ENCODE measurements at regions not wholly inside any gene's neighbourhood (a gene's known extent, or its start where the extent isn't known, plus 50 kb on each side); places are given as distances from the start of the nearest gene placed in this dataset.

DNA sequence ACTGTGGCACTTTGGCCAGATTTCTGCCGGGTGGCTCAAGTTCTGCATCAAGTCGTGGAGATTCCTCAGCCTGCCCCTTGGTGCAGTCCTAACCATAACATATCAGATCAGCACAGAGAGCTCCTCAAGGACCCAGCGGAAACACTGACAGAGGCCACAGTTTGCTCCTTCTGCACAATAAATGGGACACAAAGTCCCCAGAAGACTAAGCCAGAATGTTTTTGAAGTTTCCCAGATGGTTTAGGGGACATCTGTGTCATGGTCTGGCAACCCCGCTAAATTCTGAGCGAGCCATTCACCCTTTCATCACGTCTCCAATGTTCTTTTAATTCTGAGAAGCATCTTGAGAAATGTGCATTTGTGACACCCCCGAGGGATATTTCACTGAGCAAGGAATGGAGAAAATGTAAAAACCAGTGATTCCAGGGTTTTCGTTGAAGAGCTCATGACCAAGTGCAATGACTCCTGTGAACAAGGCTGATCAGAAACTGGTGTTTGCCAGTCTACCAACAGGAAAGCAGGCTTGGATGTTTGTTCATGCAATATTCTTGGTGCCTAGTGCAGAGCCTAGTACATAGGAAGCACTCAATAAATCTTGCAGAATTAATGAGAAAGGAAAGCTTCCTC is 64.8 kb upstream of the LMCD1 start:
- TF ChIP-seq POLR2AphosphoS5 (IDR thresholded peaks at IDR 0.05; ENCODE audit: low read depth, low read length) (no peak), POLR2A (IDR thresholded peaks at IDR 0.05; ENCODE audit: low read depth, low read length) (no peak), TAF1 (IDR thresholded peaks at IDR 0.05; ENCODE audit: low read depth, low read length) (no peak), POU2F2 (IDR thresholded peaks at IDR 0.05; ENCODE audit: low read depth, low read length) (no peak)

Data from GM12891 (cell line).